Hippocampal formation (tissue), 2 donors: ENCODE measurements at regions not wholly inside any gene's neighbourhood (a gene's known extent, or its start where the extent isn't known, plus 50 kb on each side); places are given as distances from the start of the nearest gene placed in this dataset.

ENCODE experiments used
- DNase-seq, 2 donors: peaks; one replicate each; lab custom pipeline; 2025; lab: John Stamatoyannopoulos, UW

DNA sequence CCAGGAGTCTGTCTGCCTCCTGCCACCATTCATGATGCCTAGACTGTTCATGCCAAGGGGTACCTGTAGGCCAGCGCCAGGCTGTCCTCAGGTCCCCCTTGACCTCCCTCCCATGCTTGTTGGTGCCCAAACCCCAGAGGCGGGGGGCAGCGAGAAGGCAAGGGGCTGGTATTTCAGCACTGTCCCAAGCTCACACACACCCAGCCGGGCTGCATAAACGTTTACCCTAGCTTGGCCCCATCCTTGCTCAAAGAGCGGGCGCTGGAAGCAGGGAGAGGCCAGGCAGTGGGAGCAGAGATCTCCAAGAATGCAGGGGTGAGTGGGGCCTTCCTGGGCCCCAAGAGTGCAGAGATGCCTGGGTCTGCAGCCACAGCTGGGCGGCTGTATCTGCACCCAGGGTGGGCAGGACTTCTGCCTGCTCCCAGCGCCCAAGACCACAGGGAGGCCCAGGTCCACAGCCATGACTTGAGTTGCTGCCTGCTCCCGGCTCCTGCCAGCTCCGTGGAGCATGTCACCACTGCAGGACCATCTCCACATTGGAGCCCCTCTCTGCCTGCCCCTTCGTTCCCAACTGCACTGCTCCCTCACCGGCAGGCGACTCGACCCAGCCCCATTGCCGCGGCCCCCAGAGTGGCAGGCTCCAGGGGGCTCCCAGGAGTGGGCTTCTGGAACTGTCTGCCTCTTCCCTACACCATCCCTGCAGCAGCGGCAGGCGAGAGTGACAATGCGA is 616.6 kb downstream of the METTL4 start:
- no peak for DNase-seq

GRCh38 chr18:1958798-1959197 is 612.5 kb downstream of the METTL4 start:
- no peak for DNase-seq

DNA sequence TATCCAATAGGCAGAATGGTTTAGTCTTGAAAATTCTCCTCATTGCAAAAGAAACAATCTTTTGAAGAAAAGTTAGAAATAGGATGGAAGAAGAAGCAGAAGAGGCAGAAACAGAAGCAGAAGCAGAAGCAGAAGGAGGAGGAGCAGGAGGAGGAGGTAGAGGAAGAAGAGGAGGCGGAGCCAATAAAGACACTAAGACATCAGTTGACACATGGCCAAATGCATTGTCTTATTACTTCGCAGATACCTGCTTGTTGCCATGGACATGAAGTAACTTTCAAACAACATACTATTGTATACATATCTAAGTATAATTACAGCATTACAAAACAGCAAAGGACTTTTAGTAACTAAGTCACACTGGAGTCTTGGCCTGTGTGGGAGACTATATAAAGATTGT is 606.3 kb downstream of the METTL4 start:
- no peak for DNase-seq

DNA sequence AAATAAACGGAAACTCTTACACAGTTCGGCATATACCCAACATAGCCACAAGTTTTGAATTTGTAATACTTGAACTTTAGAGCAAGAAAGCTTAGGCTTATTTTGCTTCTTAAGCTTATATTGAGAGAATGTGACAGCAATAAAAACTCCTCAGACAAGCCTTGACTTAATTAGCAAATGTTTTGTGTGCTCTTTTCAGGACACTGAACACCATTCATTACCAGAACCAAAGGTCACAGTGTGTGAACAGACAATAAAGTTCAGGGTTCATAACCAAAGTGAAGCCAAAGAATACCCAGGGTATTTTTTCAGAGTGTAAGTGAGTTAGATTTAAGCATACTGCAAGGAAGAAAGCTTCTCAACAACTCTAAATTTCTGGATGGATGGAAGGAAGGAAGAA is 605.8 kb downstream of the METTL4 start:
- no peak for DNase-seq

- DNase-seq, result no peak
Observed at GRCh38 chr18:1968801-1969498, 602.4 kb downstream of the METTL4 start.

GRCh38 chr18:1976484-1976883 is 594.8 kb downstream of the METTL4 start:
- no peak for DNase-seq

- DNase-seq, result no peak
Observed at GRCh38 chr18:1982056-1982455, 589.2 kb downstream of the METTL4 start.

DNA sequence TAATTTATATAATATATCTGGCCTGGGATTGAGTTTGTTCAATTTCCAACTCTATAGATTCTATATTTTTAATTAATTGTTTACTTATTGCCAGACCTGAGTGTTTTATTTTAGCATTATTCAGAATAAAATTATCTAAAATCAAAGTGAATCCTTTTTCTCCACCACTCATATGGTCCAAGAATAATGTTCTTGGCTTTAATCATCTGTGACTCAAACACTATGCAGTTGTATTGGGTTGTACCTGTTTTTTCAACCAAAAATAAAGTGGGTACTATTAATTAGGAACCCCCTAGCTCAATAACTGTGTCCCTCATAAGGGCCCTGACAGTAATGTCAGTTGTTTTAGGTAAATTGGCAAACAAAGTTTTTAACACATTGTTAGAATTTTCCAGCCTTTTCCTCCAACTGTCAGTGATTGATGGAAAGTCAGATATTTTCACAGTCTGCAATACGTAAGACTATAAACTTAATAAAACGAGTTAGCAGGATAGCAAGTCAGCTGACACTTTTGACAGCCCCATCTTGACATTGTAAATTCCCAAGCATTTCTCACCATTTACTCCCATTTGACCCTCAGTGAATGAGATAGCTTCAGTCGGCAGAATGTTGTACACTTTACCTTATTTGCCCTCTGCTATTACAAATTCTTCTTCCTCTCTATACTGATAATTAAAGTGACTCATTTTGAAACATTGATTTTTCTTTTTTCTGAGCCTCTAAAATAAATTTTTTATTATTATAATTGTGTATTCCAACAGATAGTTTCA is 587.4 kb downstream of the METTL4 start:
- no peak for DNase-seq

DNA sequence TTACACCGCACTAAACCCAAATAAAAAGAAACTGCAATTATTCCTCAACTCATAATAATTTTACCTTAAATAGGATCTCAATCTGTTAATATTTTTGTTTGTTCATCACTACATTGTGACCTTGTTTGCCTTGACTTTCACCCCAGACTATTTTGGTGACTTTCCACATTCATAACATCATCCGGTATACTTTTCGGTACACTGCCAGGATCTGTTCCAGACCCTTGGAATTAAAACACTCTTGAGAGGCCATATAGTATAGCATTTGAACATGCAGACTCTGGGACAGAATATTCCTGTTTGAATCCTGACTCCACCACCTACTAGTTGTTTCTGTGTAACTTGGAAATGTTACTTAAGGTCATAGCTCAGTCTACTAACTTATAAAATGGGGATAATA is 577.4 kb downstream of the METTL4 start:
- no peak for DNase-seq

DNA sequence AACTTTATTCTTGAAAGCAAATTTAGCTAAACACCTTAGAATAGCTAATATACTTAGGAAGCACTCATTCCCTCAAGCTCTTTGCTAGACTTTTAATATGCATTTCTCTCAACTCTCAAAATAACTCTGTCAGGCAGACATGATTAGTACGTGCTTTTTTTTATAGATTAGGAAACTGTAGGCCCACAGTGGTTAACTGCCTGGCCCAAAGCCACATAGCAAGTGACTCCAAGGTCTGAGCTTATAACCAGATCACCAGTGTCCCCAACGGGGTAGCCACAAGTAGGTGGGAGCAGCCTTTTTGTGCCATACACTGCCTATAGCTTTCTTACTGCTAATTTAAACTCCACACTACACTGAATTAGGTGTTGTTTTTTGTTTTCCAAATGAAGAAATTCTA is 576.8 kb downstream of the METTL4 start:
- no peak for DNase-seq

GRCh38 chr18:1995041-1995612 is 576.2 kb downstream of the METTL4 start:
- no peak for DNase-seq

GRCh38 chr18:1998121-1998520 is 573.2 kb downstream of the METTL4 start:
- DNase-seq, result no peak

- no peak for DNase-seq
Observed at GRCh38 chr18:1999387-1999786, 571.9 kb downstream of the METTL4 start.

GRCh38 chr18:2002151-2002550 is 569.2 kb downstream of the METTL4 start:
- no peak for DNase-seq

DNA sequence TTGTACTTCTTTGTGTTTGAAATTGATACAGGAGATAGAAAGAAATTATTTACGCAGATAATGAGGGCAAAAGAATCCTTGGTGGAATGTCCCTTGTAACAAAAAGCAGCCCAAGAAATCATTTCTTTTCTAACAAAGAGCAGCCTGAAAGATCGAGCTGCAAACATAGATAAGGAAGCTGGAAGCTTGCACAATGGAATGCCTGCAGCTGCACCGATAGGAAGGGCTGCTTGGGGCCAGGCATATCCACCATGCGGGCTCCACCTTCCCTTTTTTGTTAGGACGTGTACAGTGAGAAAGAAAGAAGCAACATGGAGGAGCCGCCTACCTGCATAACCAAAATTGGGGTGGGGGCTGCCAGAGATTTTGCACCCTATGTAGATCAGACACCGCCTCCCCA is 568.7 kb downstream of the METTL4 start:
- DNase-seq, result no peak

DNA sequence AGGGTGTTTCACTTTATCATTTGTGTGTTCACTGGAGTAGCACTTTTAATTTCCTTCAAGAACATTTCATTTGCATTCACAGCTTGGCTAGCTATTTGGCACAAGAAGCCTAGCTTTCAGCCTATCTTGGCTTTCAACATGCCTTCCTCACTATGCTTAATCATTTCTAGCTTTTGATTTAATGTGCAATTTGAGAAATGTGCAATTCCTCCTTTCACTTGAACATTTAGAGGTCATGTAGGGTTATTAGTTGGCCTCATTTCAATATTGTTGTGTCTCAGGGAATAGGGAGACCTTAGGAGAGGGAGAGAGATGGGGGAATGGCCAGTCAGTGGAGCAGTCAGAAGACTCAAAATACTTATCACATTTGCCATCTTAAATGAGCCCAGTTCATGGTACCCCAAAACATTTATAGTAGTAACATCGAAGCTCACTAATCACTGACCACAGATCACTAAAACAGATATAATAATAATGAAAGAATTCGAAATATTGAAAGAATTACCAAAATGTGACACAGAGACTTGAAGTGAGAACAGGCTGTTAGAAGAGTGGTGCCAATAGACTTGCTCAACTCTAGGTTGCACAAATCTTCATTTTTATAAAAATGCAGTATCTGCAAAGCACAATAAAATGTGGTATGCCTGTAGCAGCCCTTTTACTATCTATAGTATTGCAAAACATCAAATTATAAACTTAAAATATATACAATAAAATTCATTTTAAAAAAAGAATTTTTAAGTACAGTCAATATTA is 561.2 kb downstream of the METTL4 start:
- DNase-seq, result no peak

DNA sequence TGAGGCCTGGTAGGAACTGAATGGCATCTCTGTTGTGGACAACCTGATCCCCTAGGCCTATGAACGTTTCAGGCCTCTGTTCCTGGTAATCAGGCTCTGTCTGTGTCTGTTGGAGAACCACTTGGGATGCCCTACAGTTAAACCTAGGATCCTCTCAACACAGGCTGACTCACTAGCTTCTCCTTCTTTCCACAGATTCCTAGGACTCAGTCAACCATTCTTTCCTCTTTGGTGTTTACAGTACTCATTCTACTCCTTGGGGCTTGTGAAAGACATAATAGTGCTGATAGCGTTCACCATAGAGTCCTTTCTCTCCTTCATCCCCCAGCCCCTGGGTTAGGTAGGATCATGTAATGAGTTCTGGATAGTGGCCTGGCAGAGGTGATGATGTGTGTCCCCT is 544.3 kb downstream of the METTL4 start:
- DNase-seq, result no peak

- DNase-seq, result no peak
Observed at GRCh38 chr18:2027756-2028155, 543.5 kb downstream of the METTL4 start.

GRCh38 chr18:2028986-2029385 is 542.3 kb downstream of the METTL4 start:
- no peak for DNase-seq

- no peak for DNase-seq
Observed at GRCh38 chr18:2030647-2031046, 540.7 kb downstream of the METTL4 start.

DNA sequence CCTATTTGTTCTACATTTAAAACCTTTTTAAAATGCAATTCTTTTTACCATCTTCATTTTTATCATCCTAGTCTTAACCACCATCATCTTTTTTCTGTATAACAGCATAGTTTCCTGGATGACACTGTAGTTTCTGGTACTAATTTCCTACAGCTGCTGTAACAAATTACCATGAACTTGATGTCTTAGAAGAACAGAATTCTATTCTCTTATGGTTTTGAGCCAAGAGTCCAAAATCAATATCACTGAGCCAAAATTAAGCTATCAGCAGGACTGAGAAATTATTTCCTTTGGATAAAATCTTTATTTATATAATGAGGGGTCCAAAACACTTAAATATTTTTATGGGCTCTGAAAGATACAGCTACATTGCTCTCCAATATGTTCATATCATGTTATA is 539.3 kb downstream of the METTL4 start:
- DNase-seq, result no peak

DNA sequence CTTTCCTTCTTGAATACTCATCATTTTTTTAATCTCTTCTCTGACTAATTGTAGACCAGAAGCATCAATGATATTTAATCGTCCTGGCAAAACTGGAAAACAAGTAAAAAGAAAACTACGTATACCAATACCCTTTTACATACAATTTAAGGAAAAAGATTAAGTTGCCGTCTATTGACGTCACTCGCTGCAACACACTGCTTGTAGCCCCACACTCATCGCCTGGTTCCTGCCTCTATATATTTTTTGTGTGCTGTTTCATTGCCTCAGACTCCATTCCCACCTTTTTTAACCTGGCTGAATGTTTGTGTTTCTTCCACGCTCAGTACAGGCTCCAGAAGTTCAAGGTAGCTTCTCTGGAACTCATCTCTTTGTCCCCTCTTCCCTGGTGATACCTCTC is 536.2 kb downstream of the METTL4 start:
- no peak for DNase-seq
